HG02943 (cell line): ENCODE measurements at regions not wholly inside any gene's neighbourhood (a gene's known extent, or its start where the extent isn't known, plus 50 kb on each side); places are given as distances from the start of the nearest gene placed in this dataset.

Experiments
- ATAC-seq: cut with Tn5 transposase; IDR thresholded peaks from one replicate; pipeline ENCODE4 v1.9.1; 2021; ENCODE audit warnings: mild to moderate bottlenecking, low read depth, moderate library complexity; ENCODE audit not compliant: unreplicated experiment

GRCh38 chr10:62618576-62619412 lies 185.7 kb upstream of the ADO start:
- ATAC-seq, result no peak

GRCh38 chr10:62619413-62619738 lies 185.1 kb upstream of the ADO start:
- ATAC-seq, result no peak

GRCh38 chr10:62620491-62620890 lies 184.0 kb upstream of the ADO start:
- no peak for ATAC-seq

- no peak for ATAC-seq
These were observed 181.3 kb upstream of the ADO start for GRCh38 chr10:62623223-62623622.

- no peak for ATAC-seq
These were observed 179.0 kb upstream of the ADO start for GRCh38 chr10:62625484-62625883.

GRCh38 chr10:62626079-62626478 lies 178.4 kb upstream of the ADO start:
- ATAC-seq, result no peak

- no peak for ATAC-seq
These were observed 177.7 kb upstream of the ADO start for GRCh38 chr10:62626817-62627216.

GRCh38 chr10:62627983-62628382 lies 176.5 kb upstream of the ADO start:
- no peak for ATAC-seq

GRCh38 chr10:62631241-62631640 lies 173.3 kb upstream of the ADO start:
- ATAC-seq, result no peak

GRCh38 chr10:62632071-62632809 lies 172.3 kb upstream of the ADO start:
- peak; percentile 70 for ATAC-seq

- no peak for ATAC-seq
These were observed 170.5 kb upstream of the ADO start for GRCh38 chr10:62633976-62634375.

- ATAC-seq, result no peak
These were observed 169.9 kb upstream of the ADO start for GRCh38 chr10:62634576-62634975.

GRCh38 chr10:62635127-62635526 lies 169.4 kb upstream of the ADO start:
- ATAC-seq, result no peak

GRCh38 chr10:62636825-62637248 lies 167.7 kb upstream of the ADO start:
- ATAC-seq, result no peak

GRCh38 chr10:62637249-62638061 lies 167.1 kb upstream of the ADO start:
- ATAC-seq, result peak; percentile 64

- ATAC-seq, result peak; percentile 38
These were observed 166.4 kb upstream of the ADO start for GRCh38 chr10:62638062-62638477.

GRCh38 chr10:62639144-62639543 lies 165.4 kb upstream of the ADO start:
- ATAC-seq, result no peak

GRCh38 chr10:62640411-62640810 lies 164.1 kb upstream of the ADO start:
- ATAC-seq, result no peak

- ATAC-seq, result no peak
These were observed 160.6 kb upstream of the ADO start for GRCh38 chr10:62643606-62644587.
